C4-2B (cell line): ENCODE measurements at regions not wholly inside any gene's neighbourhood (a gene's known extent, or its start where the extent isn't known, plus 50 kb on each side); places are given as distances from the start of the nearest gene placed in this dataset.

Experiments used
- CTCF ChIP-seq: fragments of 450-650 bp; conservative IDR thresholded peaks from 2 replicates; pipeline ENCODE4 v1.5.1; 2017; ENCODE audit warnings: mild to moderate bottlenecking
- ZFX ChIP-seq: fragments of 450-650 bp; IDR thresholded peaks from 2 replicates; pipeline ENCODE4 v1.6.1; 2017

DNA sequence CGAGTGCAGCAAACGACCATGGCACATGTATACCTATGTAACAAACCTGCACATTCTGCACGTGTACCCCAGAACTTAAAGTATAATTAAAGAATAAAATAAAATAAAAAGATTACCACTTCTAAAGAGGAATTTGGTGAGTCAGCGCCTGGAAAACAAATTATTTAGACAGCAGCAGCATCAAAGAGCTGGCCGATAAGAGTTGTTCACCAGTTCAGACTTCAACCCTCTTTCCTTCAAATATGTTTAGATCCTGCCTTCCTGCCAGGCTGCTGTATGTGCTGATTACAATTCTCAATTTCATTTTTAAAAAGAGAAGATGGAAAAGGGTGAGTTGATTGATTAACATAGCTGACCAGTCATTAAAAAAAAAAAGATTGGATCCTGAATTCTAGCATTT is 672.0 kb upstream of the NRP1 start:
- no peak for TF ChIP-seq CTCF
- TF ChIP-seq ZFX, result no peak
